PC-3 (cell line): ENCODE measurements at regions not wholly inside any gene's neighbourhood (a gene's known extent, or its start where the extent isn't known, plus 50 kb on each side); places are given as distances from the start of the nearest gene placed in this dataset.

Experiments used
- ATAC-seq: fragments of 200-7000 bp; cut with Tn5 transposase; 2 replicates; pipeline ENCODE4 v1.9.1; 2020; ENCODE audit warnings: mild to moderate bottlenecking, moderate library complexity
- BruUV-seq: library from RNA; stranded (reverse); fragments of 400-500 nt; replicated peaks from 2 replicates; lab custom pipeline; 2021; lab: Mats Ljungman, UMichigan
- CTCF ChIA-PET: fragments of 300-600 bp; sonication (Branson Sonifier 250); formaldehyde crosslinking; loops from one replicate; lab custom pipeline; 2022; ENCODE audit warnings: antibody characterized with exemption; lab: Charles Lee
- POLR2A ChIA-PET: fragments of 300-600 bp; sonication (Branson Sonifier 250); formaldehyde crosslinking; loops from one replicate; lab custom pipeline; 2022; ENCODE audit warnings: antibody characterized with exemption; ENCODE audit not compliant: unreplicated experiment; lab: Charles Lee
- DNase-seq: peaks from one replicate; pipeline ENCODE4 v3.0.0-alpha.2; 2015
- H2AFZ ChIP-seq: fragments of 300-600 bp; sonication (generic); 2 replicates; pipeline ENCODE4 v1.6.0; 2016; ENCODE audit warnings: antibody characterized with exemption, low read length
- H3F3A ChIP-seq: fragments of 300-600 bp; sonication (generic); one replicate; pipeline ENCODE4 v1.6.0; 2017; ENCODE audit warnings: antibody characterized with exemption, low read length, control low read depth, mild to moderate bottlenecking; ENCODE audit not compliant: unreplicated experiment
- H3K27ac ChIP-seq: fragments of 300-600 bp; sonication (generic); 2 replicates; pipeline ENCODE4 v1.5.1; 2016; ENCODE audit warnings: mild to moderate bottlenecking, low read length
- H3K27me3 ChIP-seq: fragments of 300-600 bp; sonication (generic); 2 replicates; pipeline ENCODE4 v1.6.1; 2016; ENCODE audit warnings: low read length, mixed read lengths
- H3K36me3 ChIP-seq: fragments of 300-600 bp; sonication (generic); 2 replicates; pipeline ENCODE4 v1.6.1; 2016; ENCODE audit warnings: low read depth, mixed run types, low read length, mixed read lengths
- H3K4me1 ChIP-seq: fragments of 300-600 bp; sonication (generic); 2 replicates; pipeline ENCODE4 v1.5.1; 2016; ENCODE audit warnings: low read length; ENCODE audit not compliant: insufficient read depth
- H3K4me2 ChIP-seq: fragments of 300-600 bp; sonication (generic); 2 replicates; pipeline ENCODE4 v1.6.0; 2016; ENCODE audit warnings: low read length
- H3K4me3 ChIP-seq: fragments of 300-600 bp; sonication (generic); 2 replicates; pipeline ENCODE4 v1.5.1; 2016; ENCODE audit warnings: mild to moderate bottlenecking, low read length, mixed read lengths
- H3K79me2 ChIP-seq: fragments of 300-600 bp; sonication (generic); 2 replicates; pipeline ENCODE4 v1.6.1; 2017; ENCODE audit warnings: low read length, mixed read lengths
- H3K9ac ChIP-seq: fragments of 300-600 bp; sonication (generic); 2 replicates; pipeline ENCODE4 v1.6.0; 2016; ENCODE audit warnings: mild to moderate bottlenecking, low read length
- H3K9me2 ChIP-seq: fragments of 300-600 bp; sonication (generic); replicated peaks from 2 replicates; pipeline ENCODE4 v1.6.1; 2016; ENCODE audit warnings: mixed run types, low read length, mixed read lengths
- H3K9me3 ChIP-seq: fragments of 300-600 bp; sonication (generic); 2 replicates; pipeline ENCODE4 v1.6.1; 2016; ENCODE audit warnings: low read length, mixed read lengths
- H4K20me1 ChIP-seq: fragments of 300-600 bp; sonication (generic); 2 replicates; pipeline ENCODE4 v1.6.1; 2016; ENCODE audit warnings: low read length, mixed read lengths
- EZH2 ChIP-seq: fragments of 300-600 bp; sonication (generic); IDR thresholded peaks from one replicate; pipeline ENCODE4 v1.6.1; 2017; ENCODE audit warnings: antibody characterized with exemption, mild to moderate bottlenecking, low read length; ENCODE audit not compliant: unreplicated experiment
- EZH2phosphoT487 ChIP-seq: fragments of 300-600 bp; sonication (generic); IDR thresholded peaks from 2 replicates; pipeline ENCODE4 v1.6.1; 2018; ENCODE audit warnings: mild to moderate bottlenecking, antibody characterized with exemption, low read length, borderline replicate concordance
- intact Hi-C: fragments of 100-400 bp; cut with micrococcal nuclease; formaldehyde crosslinking; loops from 2 replicates; pipeline ENCODE4 v1.9.0; 2023
- TF ChIP-seq, protein P1 (sequence below): fragments of 300-600 bp; sonication (generic); conservative IDR thresholded peaks from 2 replicates; pipeline ENCODE4 v1.5.1; 2017; ENCODE audit warnings: antibody characterized with exemption, low read depth, mild to moderate bottlenecking, low read length

DNA sequence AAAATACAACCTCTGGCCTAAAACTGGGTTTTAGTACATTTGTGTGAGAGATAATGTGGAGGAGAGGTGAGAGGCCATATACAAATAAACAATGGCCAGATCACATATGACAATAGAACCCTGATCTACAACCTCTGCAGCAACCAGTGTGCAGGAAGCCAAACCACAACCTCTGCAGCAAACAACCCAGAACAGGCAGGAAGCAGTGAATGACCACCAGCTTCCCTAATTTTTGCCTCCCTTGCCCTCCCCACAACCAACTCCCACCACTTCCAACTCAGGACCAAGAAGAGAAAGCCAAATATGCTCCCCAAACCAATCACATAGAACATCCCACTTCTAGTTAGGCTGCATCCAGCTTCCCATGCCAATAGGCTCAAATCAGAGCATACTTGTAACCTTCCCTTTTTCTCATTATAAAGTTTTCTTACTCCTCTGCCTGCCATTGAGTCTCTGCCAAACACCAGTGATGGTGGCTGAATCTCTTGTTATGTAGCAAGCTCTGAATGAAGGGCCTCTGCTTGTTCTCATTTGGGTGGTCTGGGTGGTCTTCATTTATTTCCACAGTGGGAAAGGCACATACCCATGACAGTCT lies 102.6 kb upstream of the GAP43 start:
- H3K27me3 ChIP-seq, result 0 out of 2 replicates have a peak, but pooled peaks cover 4% of the 10 kb centered on the region
- H3K27ac ChIP-seq, result no peak overlapping the region
- ATAC-seq (no peak), DNase-seq (no peak)
- H3K4me1 ChIP-seq, result peaks cover 6% of the 10 kb centered on the region; the same call in 1 of the 2 replicates
- H3K9me2 ChIP-seq, result no peaks in the 10 kb centered on the region
- no peak overlapping the region for H3K9ac ChIP-seq
- no peaks in the 10 kb centered on the region for H3K9me3 ChIP-seq
- intact Hi-C loops, result no loop called here
- no peaks in the 10 kb centered on the region for H3K36me3 ChIP-seq
- no TSS peak for BruUV-seq
- no peak overlapping the region for H3K4me2 ChIP-seq
- CTCF ChIA-PET, result no interaction called here
- H3K79me2 ChIP-seq, result no peaks in the 10 kb centered on the region
- H2AFZ ChIP-seq, result no peak overlapping the region
- H3K4me3 ChIP-seq, result no peak overlapping the region
- POLR2A ChIA-PET, result no interaction called here
- H3F3A ChIP-seq, result no peaks in the 10 kb centered on the region
- no peak for TF ChIP-seq EZH2
- TF ChIP-seq EZH2phosphoT487, result no peak
- TF ChIP-seq, protein P1, sequence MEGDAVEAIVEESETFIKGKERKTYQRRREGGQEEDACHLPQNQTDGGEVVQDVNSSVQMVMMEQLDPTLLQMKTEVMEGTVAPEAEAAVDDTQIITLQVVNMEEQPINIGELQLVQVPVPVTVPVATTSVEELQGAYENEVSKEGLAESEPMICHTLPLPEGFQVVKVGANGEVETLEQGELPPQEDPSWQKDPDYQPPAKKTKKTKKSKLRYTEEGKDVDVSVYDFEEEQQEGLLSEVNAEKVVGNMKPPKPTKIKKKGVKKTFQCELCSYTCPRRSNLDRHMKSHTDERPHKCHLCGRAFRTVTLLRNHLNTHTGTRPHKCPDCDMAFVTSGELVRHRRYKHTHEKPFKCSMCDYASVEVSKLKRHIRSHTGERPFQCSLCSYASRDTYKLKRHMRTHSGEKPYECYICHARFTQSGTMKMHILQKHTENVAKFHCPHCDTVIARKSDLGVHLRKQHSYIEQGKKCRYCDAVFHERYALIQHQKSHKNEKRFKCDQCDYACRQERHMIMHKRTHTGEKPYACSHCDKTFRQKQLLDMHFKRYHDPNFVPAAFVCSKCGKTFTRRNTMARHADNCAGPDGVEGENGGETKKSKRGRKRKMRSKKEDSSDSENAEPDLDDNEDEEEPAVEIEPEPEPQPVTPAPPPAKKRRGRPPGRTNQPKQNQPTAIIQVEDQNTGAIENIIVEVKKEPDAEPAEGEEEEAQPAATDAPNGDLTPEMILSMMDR, result no peak
- no peaks in the 10 kb centered on the region for H4K20me1 ChIP-seq

GRCh38 chr3:115523458-115523857 lies 99.9 kb upstream of the GAP43 start:
- 0 out of 2 replicates have a peak, but pooled peaks cover 2% of the 10 kb centered on the region for H3K4me1 ChIP-seq
- H3K36me3 ChIP-seq, result no peaks in the 10 kb centered on the region
- BruUV-seq, result no TSS peak
- H3K9me2 ChIP-seq, result no peaks in the 10 kb centered on the region
- ATAC-seq (no peak), DNase-seq (no peak)
- H4K20me1 ChIP-seq, result no peaks in the 10 kb centered on the region
- no peak overlapping the region for H3K9ac ChIP-seq
- POLR2A ChIA-PET, result no interaction called here
- no peak overlapping the region for H3K27ac ChIP-seq
- intact Hi-C loops, result no loop called here
- 0 out of 2 replicates have a peak, but pooled peaks cover 4% of the 10 kb centered on the region for H3K27me3 ChIP-seq
- H3K4me3 ChIP-seq, result no peak overlapping the region
- H2AFZ ChIP-seq, result no peak overlapping the region
- CTCF ChIA-PET, result no interaction called here
- no peak overlapping the region for H3K4me2 ChIP-seq
- no peaks in the 10 kb centered on the region for H3K79me2 ChIP-seq
- no peaks in the 10 kb centered on the region for H3K9me3 ChIP-seq
- TF ChIP-seq, protein P1, result no peak
- TF ChIP-seq EZH2 (no peak), EZH2phosphoT487 (no peak)
- no peaks in the 10 kb centered on the region for H3F3A ChIP-seq

DNA sequence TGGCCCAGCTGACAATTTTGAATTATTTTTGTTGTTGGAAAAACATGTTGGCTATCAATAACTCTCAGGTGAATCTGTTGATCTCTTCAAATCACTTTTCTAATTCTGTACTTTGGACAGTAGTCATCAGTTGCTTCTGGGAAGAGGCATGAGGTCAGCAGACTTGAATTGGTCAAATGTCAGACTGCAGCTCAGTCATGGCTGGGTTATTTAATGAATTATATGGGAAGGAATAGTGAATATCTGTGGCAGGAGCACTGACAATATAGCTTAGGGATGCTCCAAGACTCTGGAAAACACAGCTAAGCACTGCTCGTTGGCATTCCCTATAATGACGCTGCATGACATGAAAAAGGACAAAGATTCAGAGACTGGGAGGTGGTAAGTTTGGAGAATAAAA lies 98.8 kb upstream of the GAP43 start:
- Histone ChIP-seq H3K9me3 (no peaks in the 10 kb centered on the region), H3K9ac (no peak overlapping the region), H3K79me2 (no peaks in the 10 kb centered on the region), H3K9me2 (no peaks in the 10 kb centered on the region), H3K36me3 (no peaks in the 10 kb centered on the region), H4K20me1 (no peaks in the 10 kb centered on the region), H3K27me3 (0 out of 2 replicates have a peak, but pooled peaks cover 4% of the 10 kb centered on the region), H2AFZ (no peak overlapping the region), H3K27ac (no peak overlapping the region), H3K4me1 (no peaks in the 10 kb centered on the region), H3K4me2 (no peak overlapping the region), H3F3A (no peaks in the 10 kb centered on the region), H3K4me3 (no peak overlapping the region)
- BruUV-seq, result no TSS peak
- DNase-seq, result no peak
- intact Hi-C loops, result no loop called here
- TF ChIP-seq, protein P1, result no peak
- TF ChIP-seq EZH2 (no peak), EZH2phosphoT487 (no peak)
- ATAC-seq, result no peak
- CTCF ChIA-PET, result no interaction called here
- POLR2A ChIA-PET, result no interaction called here
